Lung (tissue), 11 donors: ENCODE measurements at regions not wholly inside any gene's neighbourhood (a gene's known extent, or its start where the extent isn't known, plus 50 kb on each side); places are given as distances from the start of the nearest gene placed in this dataset.

Source experiments
- ATAC-seq: fragments of 200-7000 bp; cut with Tn5 transposase; one replicate; pipeline ENCODE4 v1.9.1; 2020; ENCODE audit warnings: moderate number of reproducible peaks; ENCODE audit not compliant: insufficient read depth, low FRiP score
- DNase-seq, 3 donors: peaks; one replicate each; pipeline ENCODE4 v3.0.0-alpha.2; 2013 to 2017
- H3K27ac ChIP-seq, 2 donors: one replicate each; pipeline ENCODE4 v1.5.1; 2013; ENCODE audit warnings: mild to moderate bottlenecking in 2 of 2, moderate library complexity in 2 of 2, control low read depth in 1 of 2, inconsistent platforms in 1 of 2, low read depth in 1 of 2, low read length in 1 of 2
- H3K27me3 ChIP-seq, 3 donors: one replicate each; pipeline ENCODE4 v1.5.1; 2013; ENCODE audit warnings: low read length in 2 of 3; ENCODE audit not compliant: control insufficient read depth in 3 of 3, insufficient read depth in 3 of 3
- H3K36me3 ChIP-seq, 4 donors: one replicate each; pipeline ENCODE4 v1.5.1; 2013; ENCODE audit warnings: low read length in 4 of 4, mild to moderate bottlenecking in 1 of 4, moderate library complexity in 1 of 4; ENCODE audit not compliant: control insufficient read depth in 4 of 4, insufficient read depth in 4 of 4
- H3K4me1 ChIP-seq, 5 donors: one replicate each; pipeline ENCODE4 v1.5.1; 2013; ENCODE audit warnings: low read length in 5 of 5, mild to moderate bottlenecking in 2 of 5, moderate library complexity in 1 of 5; ENCODE audit not compliant: control insufficient read depth in 5 of 5, insufficient read depth in 5 of 5
- H3K4me3 ChIP-seq: one replicate; pipeline ENCODE4 v1.5.1; 2013; ENCODE audit warnings: mild to moderate bottlenecking, control low read depth, moderate library complexity
- H3K9ac ChIP-seq, 2 donors: one replicate each; pipeline ENCODE4 v1.5.1; 2013; ENCODE audit warnings: low read length in 2 of 2, control low read depth in 1 of 2; ENCODE audit not compliant: insufficient read depth in 1 of 2
- H3K9me3 ChIP-seq, 4 donors: one replicate each; pipeline ENCODE4 v1.5.1; 2013; ENCODE audit warnings: low read length in 3 of 4, mild to moderate bottlenecking in 1 of 4, moderate library complexity in 1 of 4; ENCODE audit not compliant: control insufficient read depth in 4 of 4, insufficient read depth in 3 of 4
- CTCF ChIP-seq: IDR thresholded peaks from 2 replicates; pipeline ENCODE4 v1.5.1; 2012; ENCODE audit warnings: mild to moderate bottlenecking; ENCODE audit errors: control extremely low read depth, extremely low read depth
- WGBS, 2 donors: extraction: QIAGEN DNeasy Blood & Tissue Kit; methylation state at CpG; one replicate each; pipeline ENCODE4 v1.1.7; 2013; 5-methylcytosine and 5-hydroxymethylcytosine counted together
- donor health status: control.
- donor health status: control.
- donor health status: Bipolar disorder and iron deficiency.
- donor health status: healthy.
- donor health status: DM: yes; HTN: yes; CAD: no.

GRCh38 chr19:30888937-30889336 lies 460.3 kb downstream of the TSHZ3 start:
- H3K27ac ChIP-seq, result no peak overlapping the region
- no peak overlapping the region for H3K9ac ChIP-seq
- DNase-seq (no peak), ATAC-seq (no peak)
- no peak overlapping the region for H3K4me3 ChIP-seq
- no peaks in the 10 kb centered on the region for H3K36me3 ChIP-seq
- peaks cover 0 to 7% (median 0%) of the 10 kb centered on the region in 3 donors for H3K27me3 ChIP-seq
- peaks cover 0 to 8% (median 0%) of the 10 kb centered on the region in 5 donors for H3K4me1 ChIP-seq
- peaks cover 0 to 3% (median 0%) of the 10 kb centered on the region in 4 donors for H3K9me3 ChIP-seq
- 92 to 94% methylated on average over 2 of the region's 2 CpGs for WGBS, 2 donors
- no peak for TF ChIP-seq CTCF

- Histone ChIP-seq H3K4me1 (peaks cover 0 to 13% (median 1%) of the 10 kb centered on the region in 5 donors), H3K27ac (no peak overlapping the region), H3K27me3 (peaks cover 0 to 7% (median 0%) of the 10 kb centered on the region in 3 donors), H3K4me3 (no peak overlapping the region), H3K9me3 (peaks cover 0 to 3% (median 0%) of the 10 kb centered on the region in 4 donors), H3K9ac (no peak overlapping the region), H3K36me3 (no peaks in the 10 kb centered on the region)
- ATAC-seq (no peak), DNase-seq (peak in 1 of 3 donors; percentile 32)
- 90 to 96% methylated on average over 6 of the region's 6 CpGs for WGBS, 2 donors
- TF ChIP-seq CTCF, result no peak
These were observed 462.2 kb downstream of the TSHZ3 start for GRCh38 chr19:30887042-30887441.

GRCh38 chr19:30886222-30886621 lies 463.0 kb downstream of the TSHZ3 start:
- Histone ChIP-seq H3K9ac (no peak overlapping the region), H3K36me3 (no peaks in the 10 kb centered on the region), H3K27ac (no peak overlapping the region), H3K27me3 (peaks cover 0 to 7% (median 0%) of the 10 kb centered on the region in 3 donors), H3K4me3 (no peak overlapping the region), H3K4me1 (peaks cover 0 to 13% (median 2%) of the 10 kb centered on the region in 5 donors), H3K9me3 (peaks cover 0 to 3% (median 0%) of the 10 kb centered on the region in 4 donors)
- DNase-seq (no peak), ATAC-seq (no peak)
- TF ChIP-seq CTCF, result no peak
- 78 to 87% methylated on average over 7 of the region's 7 CpGs for WGBS, 2 donors
